HCT116 (cell line): ENCODE measurements at regions not wholly inside any gene's neighbourhood (a gene's known extent, or its start where the extent isn't known, plus 50 kb on each side); places are given as distances from the start of the nearest gene placed in this dataset.

Experiments used
- ATAC-seq: fragments of 200-7000 bp; cut with Tn5 transposase; 2 replicates; pipeline ENCODE4 v1.9.1; 2020; ENCODE audit warnings: mild to moderate bottlenecking, moderate library complexity
- BruUV-seq: library from RNA; stranded (reverse); fragments of 400-500 nt; replicated peaks from 2 replicates; lab custom pipeline; 2021; lab: Mats Ljungman, UMichigan
- CTCF ChIA-PET: fragments of 300-600 bp; sonication (Branson Sonifier 250); formaldehyde crosslinking; loops from one replicate; lab custom pipeline; 2021; ENCODE audit warnings: antibody characterized with exemption; lab: Charles Lee
- POLR2A ChIA-PET: fragments of 300-600, 350-600 bp; sonication (Branson Sonifier 250); formaldehyde crosslinking; loops from one replicate; lab custom pipeline; 2021; ENCODE audit warnings: antibody characterized with exemption; lab: Charles Lee
- RAD21 ChIA-PET, 2 experiments: fragments of 300-600 bp; sonication (Branson Sonifier 250); formaldehyde crosslinking; loops; one replicate each; lab custom pipeline; 2023; ENCODE audit warnings: low total read pairs in 2 of 2; ENCODE audit not compliant: uncharacterized antibody in 2 of 2, unreplicated experiment in 2 of 2, low non-redundant PET in 1 of 2; lab: Charles Lee
- DNase-seq: peaks from one replicate; pipeline ENCODE4 v3.0.0-alpha.2; 2010; ENCODE audit warnings: low read depth, low spot score
- H2AFZ ChIP-seq: fragments of 200-600 bp; shearing (Covaris generic), sonication (generic); 2 replicates; pipeline ENCODE4 v1.6.1; 2017; ENCODE audit warnings: low read depth, mixed run types, mixed read lengths, antibody characterized with exemption, low read length; ENCODE audit not compliant: poor library complexity, severe bottlenecking
- H3K27ac ChIP-seq: 2 replicates; pipeline ENCODE4 v1.5.1; 2012; ENCODE audit warnings: low read depth, low read length
- H3K27me3 ChIP-seq: fragments of 200-600 bp; sonication (generic); 2 replicates; pipeline ENCODE4 v1.6.1; 2016; ENCODE audit warnings: mixed run types, low read length, mixed read lengths; ENCODE audit not compliant: insufficient read depth
- H3K36me3 ChIP-seq, 2 experiments: fragments of 200-500 bp in 1 of 2; fragments of 200-600 bp in 1 of 2; sonication (Bioruptor generic) in 1 of 2; sonication (generic) in 1 of 2; 2 replicates each; pipeline versions ENCODE4 v1.5.1 to v1.6.1; 2014 to 2016; ENCODE audit warnings: low read length in 2 of 2, inconsistent platforms in 1 of 2, mixed read lengths in 1 of 2, mixed run types in 1 of 2; ENCODE audit not compliant: insufficient read depth in 2 of 2, control insufficient read depth in 1 of 2
- H3K4me1 ChIP-seq, 2 experiments: fragments of 200-600 bp in 1 of 2; sonication (generic) in 1 of 2; 2 replicates each; pipeline versions ENCODE4 v1.5.1 to v1.6.1; 2012 to 2017; ENCODE audit warnings: low read length in 2 of 2, inconsistent platforms in 1 of 2, mild to moderate bottlenecking in 1 of 2, mixed read lengths in 1 of 2, mixed run types in 1 of 2, moderate library complexity in 1 of 2; ENCODE audit not compliant: insufficient read depth in 2 of 2, control insufficient read depth in 1 of 2
- H3K4me2 ChIP-seq: fragments of 200-600 bp; sonication (generic); 2 replicates; pipeline ENCODE4 v1.6.1; 2017; ENCODE audit warnings: mixed run types, low read length, mixed read lengths
- H3K4me3 ChIP-seq, 2 experiments: fragments of 200-600 bp in 1 of 2; sonication (generic) in 1 of 2; replicated peaks in 1 of 2; 2 replicates each; pipeline ENCODE4 v1.5.1; 2011 to 2016; ENCODE audit warnings: low read length in 2 of 2, control low read depth in 1 of 2, low read depth in 1 of 2, mild to moderate bottlenecking in 1 of 2, mixed read lengths in 1 of 2, mixed run types in 1 of 2
- H3K79me2 ChIP-seq: fragments of 200-600 bp; sonication (generic); 2 replicates; pipeline ENCODE4 v1.6.1; 2017; ENCODE audit warnings: mild to moderate bottlenecking, mixed run types, low read length, moderate library complexity, mixed read lengths; ENCODE audit not compliant: insufficient read depth
- H3K9ac ChIP-seq: fragments of 200-600 bp; sonication (generic); 2 replicates; pipeline ENCODE4 v1.6.1; 2016; ENCODE audit warnings: low read length, mixed read lengths
- H3K9me2 ChIP-seq: fragments of 200-600 bp; sonication (generic), shearing (Covaris generic); 2 replicates; pipeline ENCODE4 v1.6.1; 2017; ENCODE audit warnings: mixed run types, mild to moderate bottlenecking, moderate library complexity; ENCODE audit not compliant: insufficient read depth
- H3K9me3 ChIP-seq, 2 experiments: fragments of 200-500 bp in 1 of 2; fragments of 200-600 bp in 1 of 2; sonication (Bioruptor generic) in 1 of 2; sonication (generic) in 1 of 2; 2 replicates each; pipeline ENCODE4 v1.6.1; 2014 to 2017; ENCODE audit warnings: low read length in 2 of 2, mixed read lengths in 2 of 2, inconsistent platforms in 1 of 2, low read depth in 1 of 2, mild to moderate bottlenecking in 1 of 2, mixed run types in 1 of 2, moderate library complexity in 1 of 2; ENCODE audit not compliant: control insufficient read depth in 1 of 2, insufficient read depth in 1 of 2
- H4K20me1 ChIP-seq: fragments of 200-600 bp; sonication (generic), shearing (Covaris generic); 2 replicates; pipeline ENCODE4 v1.6.1; 2017; ENCODE audit warnings: mixed run types, mild to moderate bottlenecking, moderate library complexity; ENCODE audit not compliant: insufficient read depth
- CBX3 ChIP-seq: IDR thresholded peaks from 2 replicates; pipeline ENCODE4 v1.6.1; 2012; ENCODE audit warnings: low read depth
- CEBPB ChIP-seq: IDR thresholded peaks from 2 replicates; pipeline ENCODE4 v1.6.1; 2012; ENCODE audit warnings: low read depth
- JUND ChIP-seq: IDR thresholded peaks from 2 replicates; pipeline ENCODE4 v1.6.1; 2012
- POLR2A ChIP-seq: IDR thresholded peaks from 2 replicates; pipeline ENCODE4 v1.7.0; 2011; ENCODE audit warnings: borderline replicate concordance; ENCODE audit not compliant: insufficient read depth, insufficient read length; ENCODE audit errors: extremely low read depth
- SP1 ChIP-seq: IDR thresholded peaks from 2 replicates; pipeline ENCODE4 v1.6.1; 2012; ENCODE audit warnings: low read depth
- TCF7L2 ChIP-seq: IDR thresholded peaks from 2 replicates; pipeline ENCODE4 v1.7.0; 2011; ENCODE audit warnings: borderline replicate concordance, inconsistent platforms; ENCODE audit not compliant: insufficient read depth, insufficient read length; ENCODE audit errors: extremely low read depth
- ZFX ChIP-seq: fragments of 450-650 bp; IDR thresholded peaks from 2 replicates; pipeline ENCODE4 v1.6.1; 2017
- ZNF274 ChIP-seq: fragments of 200-500 bp; sonication (Bioruptor generic); IDR thresholded peaks from 2 replicates; pipeline ENCODE4 v1.6.1; 2014; ENCODE audit warnings: mild to moderate bottlenecking, low read depth, low read length, inconsistent platforms
- intact Hi-C: fragments of 100-400 bp; cut with micrococcal nuclease; formaldehyde crosslinking; loops from 2 replicates; pipeline ENCODE4 v1.10.0; 2022
- TF ChIP-seq, protein P1 (sequence below), 3 experiments: fragments of 200-600 bp in 1 of 3; sonication (generic) in 1 of 3; IDR thresholded peaks in 2 of 3; conservative IDR thresholded peaks in 1 of 3; 2 replicates each; pipeline ENCODE4 v1.5.1; 2012 to 2017; ENCODE audit warnings: low read depth in 2 of 3, low read length in 2 of 3, antibody characterized with exemption in 1 of 3, borderline replicate concordance in 1 of 3, control low read depth in 1 of 3, mild to moderate bottlenecking in 1 of 3, mixed read lengths in 1 of 3, mixed run types in 1 of 3, moderate library complexity in 1 of 3; ENCODE audit not compliant: insufficient read depth in 1 of 3

DNA sequence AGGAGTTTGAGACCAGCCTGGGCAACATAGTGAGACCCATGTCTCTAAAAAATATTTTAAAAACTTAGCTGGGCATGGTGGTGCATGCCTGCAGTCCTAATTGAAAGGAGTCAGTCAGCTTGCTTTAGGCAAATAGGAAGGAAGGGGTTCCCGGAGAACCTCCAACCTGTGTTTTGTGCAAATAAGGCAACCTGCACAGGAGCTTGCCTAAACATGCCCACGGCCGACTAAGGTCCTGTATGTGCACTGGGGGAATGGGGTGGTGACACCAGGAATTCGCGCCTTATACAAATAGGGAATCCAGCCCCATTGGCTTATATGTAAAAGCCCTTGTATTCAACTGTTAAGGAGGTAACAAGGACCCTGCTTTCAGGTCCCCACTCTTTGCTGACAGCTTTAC, 429.2 kb upstream of the ZP4 start:
- Histone ChIP-seq H3K9me2 (no peaks in the 10 kb centered on the region), H4K20me1 (no peaks in the 10 kb centered on the region), H3K4me2 (no peak overlapping the region), H2AFZ (no peak overlapping the region), H3K4me1 (no peaks in the 10 kb centered on the region), H3K36me3 (no peaks in the 10 kb centered on the region), H3K9ac (no peak overlapping the region), H3K9me3 (peaks cover 0 to 23% of the 10 kb centered on the region in 2 experiments; a peak in 2 of 4 replicates), H3K27me3 (no peaks in the 10 kb centered on the region), H3K27ac (no peak overlapping the region), H3K79me2 (no peaks in the 10 kb centered on the region), H3K4me3 (no peak overlapping the region)
- TF ChIP-seq CEBPB = no peak
- TF ChIP-seq, protein P1, sequence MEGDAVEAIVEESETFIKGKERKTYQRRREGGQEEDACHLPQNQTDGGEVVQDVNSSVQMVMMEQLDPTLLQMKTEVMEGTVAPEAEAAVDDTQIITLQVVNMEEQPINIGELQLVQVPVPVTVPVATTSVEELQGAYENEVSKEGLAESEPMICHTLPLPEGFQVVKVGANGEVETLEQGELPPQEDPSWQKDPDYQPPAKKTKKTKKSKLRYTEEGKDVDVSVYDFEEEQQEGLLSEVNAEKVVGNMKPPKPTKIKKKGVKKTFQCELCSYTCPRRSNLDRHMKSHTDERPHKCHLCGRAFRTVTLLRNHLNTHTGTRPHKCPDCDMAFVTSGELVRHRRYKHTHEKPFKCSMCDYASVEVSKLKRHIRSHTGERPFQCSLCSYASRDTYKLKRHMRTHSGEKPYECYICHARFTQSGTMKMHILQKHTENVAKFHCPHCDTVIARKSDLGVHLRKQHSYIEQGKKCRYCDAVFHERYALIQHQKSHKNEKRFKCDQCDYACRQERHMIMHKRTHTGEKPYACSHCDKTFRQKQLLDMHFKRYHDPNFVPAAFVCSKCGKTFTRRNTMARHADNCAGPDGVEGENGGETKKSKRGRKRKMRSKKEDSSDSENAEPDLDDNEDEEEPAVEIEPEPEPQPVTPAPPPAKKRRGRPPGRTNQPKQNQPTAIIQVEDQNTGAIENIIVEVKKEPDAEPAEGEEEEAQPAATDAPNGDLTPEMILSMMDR (IDR thresholded peaks at IDR 0.05 in 2 of 3, conservative IDR thresholded peaks at IDR 0.05 in 1 of 3; ENCODE audit: borderline replicate concordance in 1 of 3, insufficient read depth in 1 of 3, low read depth in 2 of 3, low read length in 2 of 3) = no peak
- no peak for TF ChIP-seq TCF7L2
- TF ChIP-seq CBX3 = no peak
- no peak for TF ChIP-seq POLR2A
- no peak for TF ChIP-seq JUND
- TF ChIP-seq ZFX = no peak
- DNase-seq = no peak
- RAD21 ChIA-PET = no interaction called here
- CTCF ChIA-PET = no interaction called here
- no peak for ATAC-seq
- BruUV-seq = no TSS peak
- POLR2A ChIA-PET = no interaction called here
- intact Hi-C loops = no loop called here

DNA sequence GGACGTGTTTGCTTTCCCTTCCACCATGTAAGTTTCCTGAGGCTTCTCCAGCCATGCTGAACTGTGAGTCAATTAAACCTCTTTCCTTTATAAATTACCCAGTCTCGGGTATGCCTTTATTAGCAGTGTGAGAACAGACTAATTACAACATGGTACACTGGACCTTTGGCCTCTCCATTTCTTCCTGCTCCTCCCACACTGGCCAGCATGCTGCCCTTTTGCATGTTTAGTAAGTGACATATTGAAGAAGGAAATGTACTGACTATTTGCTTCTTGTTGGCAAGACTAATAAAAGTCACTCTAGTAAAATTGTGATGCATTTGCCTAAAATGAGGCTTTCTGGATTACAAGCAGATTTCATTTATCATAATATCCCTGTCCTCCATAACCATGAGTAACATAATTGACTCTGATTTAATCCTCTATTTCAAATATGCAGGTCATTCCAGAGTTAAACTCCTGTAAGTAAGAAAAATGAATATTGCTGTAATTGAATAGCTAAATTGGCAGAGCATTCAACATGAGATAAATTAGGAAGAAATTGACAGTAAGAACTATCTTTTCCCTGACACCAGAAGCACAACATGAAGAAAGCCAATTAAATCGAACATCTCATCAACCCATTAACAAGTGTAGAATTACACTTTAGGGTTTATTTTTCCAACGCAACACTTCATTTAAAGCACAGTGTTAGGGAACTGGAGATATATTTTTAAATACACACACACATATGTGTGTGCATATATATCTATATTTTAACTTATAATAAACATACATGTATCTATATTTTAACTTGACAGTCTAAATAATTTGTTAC, 427.8 kb upstream of the ZP4 start:
- POLR2A ChIA-PET = no interaction called here

More for the DNA sequence above, 427.8 kb upstream of the ZP4 start:
- Histone ChIP-seq H3K27ac (no peak overlapping the region), H3K4me1 (no peaks in the 10 kb centered on the region), H3K79me2 (no peaks in the 10 kb centered on the region), H3K27me3 (no peaks in the 10 kb centered on the region), H3K9me3 (peaks cover 3 to 17% of the 10 kb centered on the region in 2 experiments; a peak in 2 of 4 replicates), H3K9me2 (no peaks in the 10 kb centered on the region), H3K36me3 (no peaks in the 10 kb centered on the region), H3K4me2 (no peak overlapping the region), H3K4me3 (no peak overlapping the region), H4K20me1 (no peaks in the 10 kb centered on the region), H2AFZ (no peak overlapping the region), H3K9ac (no peak overlapping the region)
- ChIA-PET RAD21 (no interaction called here), CTCF (no interaction called here)
- DNase-seq (no peak), ATAC-seq (no peak)
- no peak for TF ChIP-seq CEBPB
- TF ChIP-seq ZNF274 = no peak
- no peak for TF ChIP-seq SP1
- intact Hi-C loops = no loop called here
- BruUV-seq = no TSS peak
